Prostate gland (tissue), 2 donors: ENCODE measurements at regions not wholly inside any gene's neighbourhood (a gene's known extent, or its start where the extent isn't known, plus 50 kb on each side); places are given as distances from the start of the nearest gene placed in this dataset.

Source experiments
- POLR2A ChIP-seq: fragments of 450-650 bp; IDR thresholded peaks from one replicate; pipeline ENCODE4 v1.6.1; 2016; ENCODE audit warnings: antibody characterized with exemption, mild to moderate bottlenecking
- POLR2AphosphoS5 ChIP-seq: sonication (generic); formaldehyde crosslinking; IDR thresholded peaks from one replicate; pipeline ENCODE4 v1.6.1; 2017; ENCODE audit warnings: antibody characterized with exemption
- TF ChIP-seq, protein P1 (sequence below), 4 experiments: fragments of 200-600 bp in 2 of 4; fragments of 450-650 bp in 2 of 4; sonication (generic) in 2 of 4; IDR thresholded peaks; 1 replicate in 3 of 4; 2 replicates in 1 of 4; pipeline ENCODE4 v1.5.1; 2016 to 2019; ENCODE audit warnings: antibody characterized with exemption in 4 of 4, mild to moderate bottlenecking in 2 of 4, moderate library complexity in 2 of 4

DNA sequence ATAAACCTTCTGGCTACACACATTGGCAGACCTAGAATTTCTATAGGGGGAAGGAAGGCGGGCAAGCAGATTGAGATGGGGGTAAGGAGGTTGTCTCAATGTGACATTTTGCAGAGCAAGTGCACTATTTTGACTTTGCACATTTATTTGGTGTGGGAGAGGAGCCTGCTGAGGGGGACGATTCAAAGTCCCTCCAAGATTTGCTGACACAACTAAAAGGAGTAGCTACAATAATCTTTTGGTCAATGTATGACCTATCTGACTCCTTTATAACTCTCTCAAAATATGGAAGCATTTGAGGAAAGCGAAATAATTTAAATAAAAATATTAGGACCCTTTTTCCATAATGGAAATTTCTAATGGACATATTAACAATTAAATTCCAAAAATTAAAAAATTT is 274.9 kb upstream of the PPARGC1A start:
- TF ChIP-seq POLR2A (no peak), POLR2AphosphoS5 (no peak)
- TF ChIP-seq, protein P1, sequence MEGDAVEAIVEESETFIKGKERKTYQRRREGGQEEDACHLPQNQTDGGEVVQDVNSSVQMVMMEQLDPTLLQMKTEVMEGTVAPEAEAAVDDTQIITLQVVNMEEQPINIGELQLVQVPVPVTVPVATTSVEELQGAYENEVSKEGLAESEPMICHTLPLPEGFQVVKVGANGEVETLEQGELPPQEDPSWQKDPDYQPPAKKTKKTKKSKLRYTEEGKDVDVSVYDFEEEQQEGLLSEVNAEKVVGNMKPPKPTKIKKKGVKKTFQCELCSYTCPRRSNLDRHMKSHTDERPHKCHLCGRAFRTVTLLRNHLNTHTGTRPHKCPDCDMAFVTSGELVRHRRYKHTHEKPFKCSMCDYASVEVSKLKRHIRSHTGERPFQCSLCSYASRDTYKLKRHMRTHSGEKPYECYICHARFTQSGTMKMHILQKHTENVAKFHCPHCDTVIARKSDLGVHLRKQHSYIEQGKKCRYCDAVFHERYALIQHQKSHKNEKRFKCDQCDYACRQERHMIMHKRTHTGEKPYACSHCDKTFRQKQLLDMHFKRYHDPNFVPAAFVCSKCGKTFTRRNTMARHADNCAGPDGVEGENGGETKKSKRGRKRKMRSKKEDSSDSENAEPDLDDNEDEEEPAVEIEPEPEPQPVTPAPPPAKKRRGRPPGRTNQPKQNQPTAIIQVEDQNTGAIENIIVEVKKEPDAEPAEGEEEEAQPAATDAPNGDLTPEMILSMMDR (IDR thresholded peaks at IDR 0.05): no peak
